GM12878 (cell line): ENCODE measurements at regions not wholly inside any gene's neighbourhood (a gene's known extent, or its start where the extent isn't known, plus 50 kb on each side); places are given as distances from the start of the nearest gene placed in this dataset.

Experiments
- ATAC-seq: fragments of 200-7000 bp; cut with Tn5 transposase; 3 replicates; pipeline ENCODE4 v1.9.1; 2020; ENCODE audit warnings: mild to moderate bottlenecking, moderate library complexity
- BruUV-seq: library from RNA; stranded (reverse); fragments of 400-500 nt; replicated peaks from 2 replicates; lab custom pipeline; 2021; lab: Mats Ljungman, UMichigan
- CTCF ChIA-PET: fragments of 300-600 bp; sonication (Branson Sonifier 250); formaldehyde crosslinking; extraction: SDS; loops from one replicate; lab custom pipeline; 2021; ENCODE audit warnings: inconsistent platforms; lab: Yijun Ruan, JAX
- POLR2A ChIA-PET: fragments of 350-600 bp; formaldehyde crosslinking; extraction: SDS; loops from one replicate; lab custom pipeline; 2021; ENCODE audit warnings: inconsistent platforms; lab: Charles Lee
- RAD21 ChIA-PET: fragments of 300-600 bp; sonication (Branson Sonifier 250); formaldehyde crosslinking; loops from one replicate; lab custom pipeline; 2023; ENCODE audit warnings: antibody characterized with exemption; ENCODE audit not compliant: unreplicated experiment; lab: Charles Lee
- SMC1A ChIA-PET: fragments of 300-600 bp; sonication (Branson Sonifier 250); formaldehyde crosslinking; loops from one replicate; lab custom pipeline; 2023; ENCODE audit not compliant: unreplicated experiment, uncharacterized antibody; lab: Charles Lee
- DNase-seq: peaks from one replicate; pipeline ENCODE4 v3.0.0-alpha.2; 2011; ENCODE audit warnings: low read depth, low spot score
- FAIRE-seq: peaks from 3 replicates; lab custom pipeline; 2011; peaks lifted over from hg19 to GRCh38; lab: Jason Lieb, UNC
- H2AFZ ChIP-seq: 2 replicates; pipeline ENCODE4 v1.6.0; 2011; ENCODE audit warnings: low read depth, low read length, control low read depth; ENCODE audit not compliant: control insufficient read depth
- H3K27ac ChIP-seq: 2 replicates; pipeline ENCODE4 v1.5.1; 2011; ENCODE audit warnings: control low read depth; ENCODE audit not compliant: control insufficient read depth, insufficient read depth
- H3K27me3 ChIP-seq, 2 experiments: replicated peaks in 1 of 2; 2 replicates each; pipeline versions ENCODE4 v1.6.0 to v1.6.1; 2011; ENCODE audit warnings: low read length in 1 of 2; ENCODE audit not compliant: control insufficient read depth in 2 of 2, insufficient read depth in 2 of 2
- H3K36me3 ChIP-seq, 2 experiments: 2 replicates each; pipeline ENCODE4 v1.5.1; 2011; ENCODE audit warnings: low read length in 1 of 2; ENCODE audit not compliant: control insufficient read depth in 2 of 2, insufficient read depth in 2 of 2
- H3K4me1 ChIP-seq: 2 replicates; pipeline ENCODE4 v1.6.1; 2011; ENCODE audit warnings: mild to moderate bottlenecking, low read length, moderate library complexity, mixed read lengths; ENCODE audit not compliant: control insufficient read depth, insufficient read depth
- H3K4me2 ChIP-seq: 2 replicates; pipeline ENCODE4 v1.6.0; 2011; ENCODE audit warnings: control low read depth; ENCODE audit not compliant: control insufficient read depth, insufficient read depth
- H3K4me3 ChIP-seq: fragments of 200-600 bp; sonication (generic); 2 replicates; pipeline ENCODE4 v1.5.1; 2016
- H3K79me2 ChIP-seq: 2 replicates; pipeline ENCODE4 v1.6.0; 2011; ENCODE audit warnings: low read length; ENCODE audit not compliant: control insufficient read depth, insufficient read depth
- H3K9ac ChIP-seq: 2 replicates; pipeline ENCODE4 v1.8.0; 2011; ENCODE audit warnings: low read length, control low read depth, mixed read lengths; ENCODE audit not compliant: control insufficient read depth, insufficient read depth
- H3K9me3 ChIP-seq: replicated peaks from 3 replicates; pipeline ENCODE4 v1.5.1; 2011; ENCODE audit warnings: mild to moderate bottlenecking, low read length; ENCODE audit not compliant: control insufficient read depth, insufficient read depth
- H4K20me1 ChIP-seq: 2 replicates; pipeline ENCODE4 v1.6.0; 2011; ENCODE audit not compliant: control insufficient read depth, insufficient read depth
- HDAC2 ChIP-seq: fragments of 200-600 bp; sonication (generic); IDR thresholded peaks from 2 replicates; pipeline ENCODE4 v1.6.1; 2017
- HDGF ChIP-seq: fragments of 450-650 bp; IDR thresholded peaks from 2 replicates; pipeline ENCODE4 v1.6.1; 2016; ENCODE audit warnings: antibody characterized with exemption
- KAT2A ChIP-seq: conservative IDR thresholded peaks from 2 replicates; pipeline ENCODE4 v1.6.1; 2011; ENCODE audit warnings: low read depth, low read length; ENCODE audit not compliant: control insufficient read depth
- POLR2AphosphoS2 ChIP-seq: IDR thresholded peaks from 2 replicates; pipeline ENCODE4 v1.6.1; 2011; ENCODE audit warnings: low read depth, mild to moderate bottlenecking, low read length, improper control_type of control experiment, moderate library complexity
- POLR2AphosphoS5 ChIP-seq: IDR thresholded peaks from 2 replicates; pipeline ENCODE4 v1.6.1; 2011; ENCODE audit warnings: mild to moderate bottlenecking, low read length, inconsistent platforms
- SIN3A ChIP-seq: IDR thresholded peaks from 2 replicates; pipeline ENCODE4 v1.6.1; 2012; ENCODE audit warnings: low read depth, low read length, improper control_type of control experiment
- SMAD5 ChIP-seq: IDR thresholded peaks from 2 replicates; pipeline ENCODE4 v1.6.1; 2016; ENCODE audit warnings: antibody characterized with exemption, low read depth
- SP1 ChIP-seq: IDR thresholded peaks from one replicate; pipeline ENCODE4 v1.6.1; 2011; ENCODE audit warnings: low read depth, low read length
- ZBED1 ChIP-seq: IDR thresholded peaks from 2 replicates; pipeline ENCODE4 v1.6.1; 2016; ENCODE audit warnings: borderline replicate concordance
- ZBTB4 ChIP-seq: fragments of 450-650 bp; formaldehyde crosslinking; IDR thresholded peaks from 2 replicates; pipeline ENCODE4 v1.4.0; 2022; ENCODE audit warnings: mild to moderate bottlenecking, moderate library complexity
- WGBS: methylation state at CpG from one replicate; pipeline ENCODE4 v1.1.6; 2016; ENCODE audit warnings: low lambda C conversion rate; ENCODE audit not compliant: insufficient replicate concordance, insufficient coverage; ENCODE audit errors: missing lambda C conversion rate; 5-methylcytosine and 5-hydroxymethylcytosine counted together
- in situ Hi-C: fragments of 300-500 bp; cut with MboI; formaldehyde crosslinking; loops from 9 replicates; pipeline ENCODE4 v1.14.3; 2018; ENCODE audit warnings: mixed read lengths
- intact Hi-C: fragments of 100-400 bp; cut with micrococcal nuclease; formaldehyde crosslinking; loops from one replicate; pipeline ENCODE4 v1.14.2; 2022; ENCODE audit not compliant: unreplicated experiment
- TF ChIP-seq, protein P1 (sequence below): IDR thresholded peaks from 2 replicates; pipeline ENCODE4 v1.6.1; 2012; ENCODE audit warnings: low read depth, low read length, improper control_type of control experiment
- TF ChIP-seq, protein P2 (sequence below): IDR thresholded peaks from 2 replicates; pipeline ENCODE4 v1.6.1; 2012; ENCODE audit warnings: low read length, inconsistent platforms
- TF ChIP-seq, protein P3 (sequence below): IDR thresholded peaks from 2 replicates; pipeline ENCODE4 v1.6.1; 2011; ENCODE audit warnings: borderline replicate concordance, low read depth, mild to moderate bottlenecking, moderate library complexity, mixed read lengths, low read length; ENCODE audit not compliant: insufficient read depth; ENCODE audit errors: extremely low read length

DNA sequence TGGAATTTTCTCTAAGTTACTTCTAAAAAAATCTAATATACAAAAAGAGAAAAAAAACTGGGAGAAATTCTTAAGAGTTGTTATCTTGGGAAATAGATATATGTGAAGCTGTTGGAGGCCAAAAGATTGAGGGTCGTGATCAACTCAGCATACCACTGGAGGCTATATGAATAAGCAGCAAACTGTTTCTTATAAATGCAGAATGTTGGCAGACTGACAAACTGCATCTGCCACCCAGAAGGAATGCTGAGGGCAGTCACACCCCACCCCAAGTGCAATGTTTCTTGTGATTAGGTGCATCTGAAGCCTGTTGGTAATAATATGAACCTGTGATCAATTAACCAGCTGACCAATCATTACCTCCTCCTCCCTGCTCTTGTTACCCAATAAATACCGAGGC, 818.6 kb upstream of the MGAT4C start:
- POLR2A ChIA-PET = no interaction called here
- H3K27ac ChIP-seq = no peak overlapping the region
- no peaks in the 10 kb centered on the region for H3K27me3 ChIP-seq
- intact Hi-C loops (no loop called here), in situ Hi-C loops (no loop called here)
- RAD21 ChIA-PET = no interaction called here
- no peak overlapping the region for H3K4me2 ChIP-seq
- H3K36me3 ChIP-seq = no peaks in the 10 kb centered on the region
- no TSS peak for BruUV-seq
- H3K79me2 ChIP-seq = no peaks in the 10 kb centered on the region
- no peak overlapping the region for H3K9ac ChIP-seq
- H3K9me3 ChIP-seq = no peaks in the 10 kb centered on the region
- TF ChIP-seq ZBTB4 (CRISPR knock-in tag) (no peak), SMAD5 (no peak), HDAC2 (no peak), SP1 (no peak), HDGF (no peak), ZBED1 (no peak), SIN3A (no peak), POLR2AphosphoS5 (no peak), KAT2A (no peak), POLR2AphosphoS2 (no peak)
- TF ChIP-seq, protein P1, sequence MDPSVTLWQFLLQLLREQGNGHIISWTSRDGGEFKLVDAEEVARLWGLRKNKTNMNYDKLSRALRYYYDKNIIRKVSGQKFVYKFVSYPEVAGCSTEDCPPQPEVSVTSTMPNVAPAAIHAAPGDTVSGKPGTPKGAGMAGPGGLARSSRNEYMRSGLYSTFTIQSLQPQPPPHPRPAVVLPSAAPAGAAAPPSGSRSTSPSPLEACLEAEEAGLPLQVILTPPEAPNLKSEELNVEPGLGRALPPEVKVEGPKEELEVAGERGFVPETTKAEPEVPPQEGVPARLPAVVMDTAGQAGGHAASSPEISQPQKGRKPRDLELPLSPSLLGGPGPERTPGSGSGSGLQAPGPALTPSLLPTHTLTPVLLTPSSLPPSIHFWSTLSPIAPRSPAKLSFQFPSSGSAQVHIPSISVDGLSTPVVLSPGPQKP = no peak
- TF ChIP-seq, protein P2, sequence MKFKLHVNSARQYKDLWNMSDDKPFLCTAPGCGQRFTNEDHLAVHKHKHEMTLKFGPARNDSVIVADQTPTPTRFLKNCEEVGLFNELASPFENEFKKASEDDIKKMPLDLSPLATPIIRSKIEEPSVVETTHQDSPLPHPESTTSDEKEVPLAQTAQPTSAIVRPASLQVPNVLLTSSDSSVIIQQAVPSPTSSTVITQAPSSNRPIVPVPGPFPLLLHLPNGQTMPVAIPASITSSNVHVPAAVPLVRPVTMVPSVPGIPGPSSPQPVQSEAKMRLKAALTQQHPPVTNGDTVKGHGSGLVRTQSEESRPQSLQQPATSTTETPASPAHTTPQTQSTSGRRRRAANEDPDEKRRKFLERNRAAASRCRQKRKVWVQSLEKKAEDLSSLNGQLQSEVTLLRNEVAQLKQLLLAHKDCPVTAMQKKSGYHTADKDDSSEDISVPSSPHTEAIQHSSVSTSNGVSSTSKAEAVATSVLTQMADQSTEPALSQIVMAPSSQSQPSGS = no peak
- TF ChIP-seq, protein P3, sequence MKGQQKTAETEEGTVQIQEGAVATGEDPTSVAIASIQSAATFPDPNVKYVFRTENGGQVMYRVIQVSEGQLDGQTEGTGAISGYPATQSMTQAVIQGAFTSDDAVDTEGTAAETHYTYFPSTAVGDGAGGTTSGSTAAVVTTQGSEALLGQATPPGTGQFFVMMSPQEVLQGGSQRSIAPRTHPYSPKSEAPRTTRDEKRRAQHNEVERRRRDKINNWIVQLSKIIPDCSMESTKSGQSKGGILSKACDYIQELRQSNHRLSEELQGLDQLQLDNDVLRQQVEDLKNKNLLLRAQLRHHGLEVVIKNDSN = no peak
- ATAC-seq (no peak), DNase-seq (no peak), FAIRE-seq (no peak)
- no peak overlapping the region for H2AFZ ChIP-seq
- no peak overlapping the region for H3K4me3 ChIP-seq
- H4K20me1 ChIP-seq = no peaks in the 10 kb centered on the region
- 0% methylated on average over 2 of the region's 2 CpGs for WGBS
- SMC1A ChIA-PET = no interaction called here
- no peaks in the 10 kb centered on the region for H3K4me1 ChIP-seq
- CTCF ChIA-PET = no interaction called here
